Smooth muscle cell (in vitro differentiated cells): ENCODE measurements at regions not wholly inside any gene's neighbourhood (a gene's known extent, or its start where the extent isn't known, plus 50 kb on each side); places are given as distances from the start of the nearest gene placed in this dataset.

ENCODE experiments used
- DNase-seq: peaks from one replicate; lab custom pipeline; 2025; ENCODE audit not compliant: unreplicated experiment; lab: John Stamatoyannopoulos, UW
- H2AFZ ChIP-seq: fragments of 200-600 bp; sonication (generic); 2 replicates; pipeline ENCODE4 v1.6.0; 2016; ENCODE audit warnings: antibody characterized with exemption, low read depth, mild to moderate bottlenecking
- H3F3A ChIP-seq: fragments of 200-600 bp; sonication (generic); 2 replicates; pipeline ENCODE4 v1.6.0; 2017; ENCODE audit warnings: antibody characterized with exemption, low read depth
- H3K27ac ChIP-seq: fragments of 200-600 bp; sonication (generic); 2 replicates; pipeline ENCODE4 v1.5.1; 2016; ENCODE audit warnings: low read depth, mild to moderate bottlenecking
- H3K27me3 ChIP-seq: fragments of 200-600 bp; sonication (generic); 2 replicates; pipeline ENCODE4 v1.6.1; 2016; ENCODE audit warnings: low read depth, mild to moderate bottlenecking
- H3K36me3 ChIP-seq: fragments of 200-600 bp; sonication (generic); 2 replicates; pipeline ENCODE4 v1.5.1; 2016; ENCODE audit warnings: low read depth
- H3K4me1 ChIP-seq: fragments of 200-600 bp; sonication (generic); 2 replicates; pipeline ENCODE4 v1.5.1; 2016; ENCODE audit warnings: low read depth
- H3K4me2 ChIP-seq: fragments of 200-600 bp; sonication (generic); 2 replicates; pipeline ENCODE4 v1.6.0; 2016; ENCODE audit warnings: mild to moderate bottlenecking
- H3K4me3 ChIP-seq: fragments of 200-600 bp; sonication (generic); 2 replicates; pipeline ENCODE4 v1.5.1; 2016; ENCODE audit warnings: mild to moderate bottlenecking
- H3K79me2 ChIP-seq: fragments of 200-600 bp; sonication (generic); 2 replicates; pipeline ENCODE4 v1.6.0; 2016; ENCODE audit warnings: low read depth, mild to moderate bottlenecking
- H3K9ac ChIP-seq: fragments of 200-600 bp; sonication (generic); 2 replicates; pipeline ENCODE4 v1.6.0; 2016; ENCODE audit warnings: low read depth
- H3K9me3 ChIP-seq: fragments of 200-600 bp; sonication (generic); replicated peaks from 2 replicates; pipeline ENCODE4 v1.5.1; 2016; ENCODE audit warnings: low read depth
- H4K20me1 ChIP-seq: fragments of 200-600 bp; sonication (generic); 2 replicates; pipeline ENCODE4 v1.6.0; 2016; ENCODE audit warnings: low read depth
- CTCF ChIP-seq: fragments of 200-600 bp; sonication (generic); IDR thresholded peaks from 2 replicates; pipeline ENCODE4 v1.5.1; 2017; ENCODE audit warnings: borderline replicate concordance, mild to moderate bottlenecking, antibody characterized with exemption; ENCODE audit not compliant: insufficient read depth, poor library complexity, severe bottlenecking
- WGBS: methylation state at CpG from one replicate; pipeline ENCODE4 v1.1.7; 2016; ENCODE audit warnings: low lambda C conversion rate; 5-methylcytosine and 5-hydroxymethylcytosine counted together

DNA sequence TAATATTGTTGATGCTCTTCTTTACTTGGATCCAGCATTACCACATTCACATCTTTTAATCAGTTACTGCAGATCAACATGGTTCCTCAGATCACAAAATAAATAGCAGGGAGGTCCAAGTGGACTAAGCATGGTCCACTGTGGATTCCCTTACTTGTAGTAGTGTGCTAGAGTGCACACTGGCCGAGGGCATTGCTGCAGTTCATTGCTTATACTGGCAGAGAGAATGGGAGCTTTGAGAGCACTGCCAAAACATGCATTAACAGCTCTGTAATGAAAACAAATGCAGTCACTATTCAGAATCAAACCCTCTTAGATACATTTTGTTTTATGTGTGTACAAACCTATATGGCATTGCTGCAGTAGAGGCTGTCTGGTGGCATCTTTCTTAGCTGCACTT is 471.5 kb downstream of the CD109 start:
- Histone ChIP-seq H2AFZ (no peak overlapping the region), H3K27me3 (no peaks in the 10 kb centered on the region), H3K4me3 (no peak overlapping the region), H3K79me2 (no peaks in the 10 kb centered on the region), H3K9ac (no peak overlapping the region), H3K27ac (no peak overlapping the region), H3K36me3 (no peaks in the 10 kb centered on the region), H3F3A (no peaks in the 10 kb centered on the region), H3K4me1 (no peaks in the 10 kb centered on the region), H4K20me1 (no peaks in the 10 kb centered on the region), H3K9me3 (no peaks in the 10 kb centered on the region), H3K4me2 (no peak overlapping the region)
- no peak for TF ChIP-seq CTCF
- DNase-seq: no peak
- WGBS: 70% methylated on average over 1 of the region's 1 CpG

DNA sequence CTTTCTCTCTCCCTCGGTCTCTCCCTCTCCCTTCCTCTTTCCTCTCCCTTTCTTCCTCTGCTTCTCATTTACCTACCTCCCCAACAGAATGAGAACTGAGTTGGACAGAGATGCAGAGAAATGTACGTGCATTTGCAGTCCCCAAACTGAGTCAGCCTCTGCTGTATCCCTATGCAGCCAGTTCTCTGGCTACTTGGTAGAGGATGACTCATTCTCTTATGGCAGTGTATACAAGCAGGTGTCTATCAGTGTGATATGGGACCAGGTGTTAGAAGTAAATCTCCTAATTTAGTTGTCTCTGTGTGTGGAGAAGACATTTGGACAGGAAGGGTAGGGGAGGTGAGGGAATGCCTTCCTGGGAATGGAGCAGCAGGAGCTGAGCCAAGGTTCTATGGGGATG is 470.8 kb downstream of the CD109 start:
- DNase-seq: no peak
- no peaks in the 10 kb centered on the region for H3K27me3 ChIP-seq
- no peaks in the 10 kb centered on the region for H3F3A ChIP-seq
- no peak overlapping the region for H2AFZ ChIP-seq
- no peak for TF ChIP-seq CTCF
- H3K4me3 ChIP-seq: no peak overlapping the region
- WGBS: 68% methylated on average over 2 of the region's 2 CpGs
- no peaks in the 10 kb centered on the region for H4K20me1 ChIP-seq
- no peak overlapping the region for H3K9ac ChIP-seq
- no peaks in the 10 kb centered on the region for H3K9me3 ChIP-seq
- H3K27ac ChIP-seq: no peak overlapping the region
- no peak overlapping the region for H3K4me2 ChIP-seq
- no peaks in the 10 kb centered on the region for H3K79me2 ChIP-seq
- no peaks in the 10 kb centered on the region for H3K4me1 ChIP-seq
- no peaks in the 10 kb centered on the region for H3K36me3 ChIP-seq

DNA sequence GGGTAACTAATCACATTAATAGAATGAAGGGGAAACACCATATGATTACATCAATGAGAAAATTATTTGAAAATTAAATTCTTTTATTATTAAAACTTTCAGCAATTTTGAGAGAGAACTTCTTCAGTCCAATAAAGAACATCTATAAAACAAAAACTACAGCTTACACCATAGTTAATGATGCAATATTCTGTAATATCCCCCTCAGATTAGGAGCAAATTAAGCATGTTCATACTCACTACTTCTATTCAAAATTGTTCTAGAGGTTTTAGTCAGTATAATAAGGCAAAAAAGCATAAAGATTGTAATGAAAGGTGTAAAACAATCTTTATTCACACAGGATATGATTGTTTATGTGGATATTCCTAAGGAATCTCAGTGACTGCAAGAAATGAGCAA is 465.4 kb downstream of the CD109 start:
- DNase-seq: no peak
- no peaks in the 10 kb centered on the region for H3F3A ChIP-seq
- TF ChIP-seq CTCF: no peak
- no peaks in the 10 kb centered on the region for H3K9me3 ChIP-seq
- no peak overlapping the region for H3K4me3 ChIP-seq
- H3K27ac ChIP-seq: no peak overlapping the region
- H3K9ac ChIP-seq: no peak overlapping the region
- no peaks in the 10 kb centered on the region for H3K79me2 ChIP-seq
- H3K27me3 ChIP-seq: no peaks in the 10 kb centered on the region
- H3K4me1 ChIP-seq: no peaks in the 10 kb centered on the region
- H3K4me2 ChIP-seq: no peak overlapping the region
- H3K36me3 ChIP-seq: no peaks in the 10 kb centered on the region
- no peak overlapping the region for H2AFZ ChIP-seq
- H4K20me1 ChIP-seq: no peaks in the 10 kb centered on the region

DNA sequence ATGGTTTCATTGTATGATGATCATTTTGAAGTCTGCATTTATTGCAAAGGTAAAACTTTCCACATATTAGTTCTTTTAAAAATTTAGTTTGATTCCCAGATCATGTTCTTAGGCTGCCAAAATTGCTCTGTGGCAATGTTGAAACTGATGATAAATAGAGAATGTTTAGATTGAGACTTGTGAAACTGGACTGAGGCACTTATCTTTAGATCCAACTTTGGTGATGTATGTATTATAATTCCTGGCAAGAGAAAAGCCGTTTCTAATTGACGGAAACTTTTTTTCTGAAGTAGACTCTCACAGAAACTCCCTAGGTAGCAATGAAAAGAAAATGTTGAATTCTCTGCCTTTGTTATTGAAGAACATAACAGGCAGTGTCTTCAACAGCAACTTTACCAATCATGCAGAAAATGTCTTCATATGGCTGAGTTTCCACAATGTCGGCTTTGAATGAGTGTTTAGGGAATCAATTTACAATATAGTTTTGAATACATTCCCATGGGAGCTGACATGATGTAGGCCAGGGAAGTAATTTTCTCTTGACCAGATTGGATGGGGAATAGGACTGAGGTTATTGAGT is 456.2 kb downstream of the CD109 start:
- no peaks in the 10 kb centered on the region for H3K27me3 ChIP-seq
- no peak overlapping the region for H2AFZ ChIP-seq
- 96% methylated on average over 3 of the region's 3 CpGs for WGBS
- H3K79me2 ChIP-seq: no peaks in the 10 kb centered on the region
- no peaks in the 10 kb centered on the region for H3K36me3 ChIP-seq
- H3F3A ChIP-seq: no peaks in the 10 kb centered on the region
- no peak overlapping the region for H3K4me2 ChIP-seq
- no peaks in the 10 kb centered on the region for H3K4me1 ChIP-seq
- no peak overlapping the region for H3K9ac ChIP-seq
- no peak for TF ChIP-seq CTCF
- H3K27ac ChIP-seq: no peak overlapping the region
- no peaks in the 10 kb centered on the region for H3K9me3 ChIP-seq
- no peak overlapping the region for H3K4me3 ChIP-seq
- H4K20me1 ChIP-seq: no peaks in the 10 kb centered on the region
- DNase-seq: no peak
